Lung (tissue), 11 donors: ENCODE measurements at regions not wholly inside any gene's neighbourhood (a gene's known extent, or its start where the extent isn't known, plus 50 kb on each side); places are given as distances from the start of the nearest gene placed in this dataset.

Experiments used
- ATAC-seq: fragments of 200-7000 bp; cut with Tn5 transposase; one replicate; pipeline ENCODE4 v1.9.1; 2020; ENCODE audit warnings: moderate number of reproducible peaks; ENCODE audit not compliant: insufficient read depth, low FRiP score
- DNase-seq, 3 donors: peaks; one replicate each; pipeline ENCODE4 v3.0.0-alpha.2; 2013 to 2017
- H3K27ac ChIP-seq, 2 donors: one replicate each; pipeline ENCODE4 v1.5.1; 2013; ENCODE audit warnings: mild to moderate bottlenecking in 2 of 2, moderate library complexity in 2 of 2, control low read depth in 1 of 2, inconsistent platforms in 1 of 2, low read depth in 1 of 2, low read length in 1 of 2
- H3K27me3 ChIP-seq, 3 donors: one replicate each; pipeline ENCODE4 v1.5.1; 2013; ENCODE audit warnings: low read length in 2 of 3; ENCODE audit not compliant: control insufficient read depth in 3 of 3, insufficient read depth in 3 of 3
- H3K36me3 ChIP-seq, 4 donors: one replicate each; pipeline ENCODE4 v1.5.1; 2013; ENCODE audit warnings: low read length in 4 of 4, mild to moderate bottlenecking in 1 of 4, moderate library complexity in 1 of 4; ENCODE audit not compliant: control insufficient read depth in 4 of 4, insufficient read depth in 4 of 4
- H3K4me1 ChIP-seq, 5 donors: one replicate each; pipeline ENCODE4 v1.5.1; 2013; ENCODE audit warnings: low read length in 5 of 5, mild to moderate bottlenecking in 2 of 5, moderate library complexity in 1 of 5; ENCODE audit not compliant: control insufficient read depth in 5 of 5, insufficient read depth in 5 of 5
- H3K4me3 ChIP-seq: one replicate; pipeline ENCODE4 v1.5.1; 2013; ENCODE audit warnings: mild to moderate bottlenecking, control low read depth, moderate library complexity
- H3K9ac ChIP-seq, 2 donors: one replicate each; pipeline ENCODE4 v1.5.1; 2013; ENCODE audit warnings: low read length in 2 of 2, control low read depth in 1 of 2; ENCODE audit not compliant: insufficient read depth in 1 of 2
- H3K9me3 ChIP-seq, 4 donors: one replicate each; pipeline ENCODE4 v1.5.1; 2013; ENCODE audit warnings: low read length in 3 of 4, mild to moderate bottlenecking in 1 of 4, moderate library complexity in 1 of 4; ENCODE audit not compliant: control insufficient read depth in 4 of 4, insufficient read depth in 3 of 4
- WGBS, 2 donors: extraction: QIAGEN DNeasy Blood & Tissue Kit; methylation state at CpG; one replicate each; pipeline ENCODE4 v1.1.7; 2013; 5-methylcytosine and 5-hydroxymethylcytosine counted together
- TF ChIP-seq, protein P1 (sequence below): IDR thresholded peaks from 2 replicates; pipeline ENCODE4 v1.5.1; 2012; ENCODE audit warnings: mild to moderate bottlenecking; ENCODE audit errors: control extremely low read depth, extremely low read depth
- donor health status: control.
- donor health status: control.
- donor health status: Bipolar disorder and iron deficiency.
- donor health status: healthy.
- donor health status: DM: yes; HTN: yes; CAD: no.

DNA sequence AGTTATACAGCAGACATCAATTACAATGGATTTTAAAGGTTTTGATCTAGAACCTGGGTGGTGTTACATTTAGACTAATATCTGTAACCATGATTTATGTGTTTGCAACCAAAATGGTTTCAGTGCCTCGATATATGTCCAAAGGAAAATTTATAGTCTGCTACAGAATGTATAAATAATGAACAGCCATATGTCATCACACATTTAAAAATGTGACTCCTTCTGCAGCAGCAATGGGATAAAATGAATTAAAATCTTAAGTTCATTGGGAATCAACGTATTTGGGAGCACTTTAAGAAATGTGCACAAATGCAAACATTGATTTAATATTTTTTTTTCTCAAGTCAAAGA, 610.2 kb downstream of the TMEM114 start:
- Histone ChIP-seq H3K9me3 (peaks cover 0 to 2% (median 0%) of the 10 kb centered on the region in 4 donors), H3K9ac (no peak overlapping the region), H3K4me1 (no peaks in the 10 kb centered on the region), H3K27ac (no peak overlapping the region), H3K27me3 (no peaks in the 10 kb centered on the region), H3K36me3 (no peaks in the 10 kb centered on the region), H3K4me3 (no peak overlapping the region)
- TF ChIP-seq, protein P1, sequence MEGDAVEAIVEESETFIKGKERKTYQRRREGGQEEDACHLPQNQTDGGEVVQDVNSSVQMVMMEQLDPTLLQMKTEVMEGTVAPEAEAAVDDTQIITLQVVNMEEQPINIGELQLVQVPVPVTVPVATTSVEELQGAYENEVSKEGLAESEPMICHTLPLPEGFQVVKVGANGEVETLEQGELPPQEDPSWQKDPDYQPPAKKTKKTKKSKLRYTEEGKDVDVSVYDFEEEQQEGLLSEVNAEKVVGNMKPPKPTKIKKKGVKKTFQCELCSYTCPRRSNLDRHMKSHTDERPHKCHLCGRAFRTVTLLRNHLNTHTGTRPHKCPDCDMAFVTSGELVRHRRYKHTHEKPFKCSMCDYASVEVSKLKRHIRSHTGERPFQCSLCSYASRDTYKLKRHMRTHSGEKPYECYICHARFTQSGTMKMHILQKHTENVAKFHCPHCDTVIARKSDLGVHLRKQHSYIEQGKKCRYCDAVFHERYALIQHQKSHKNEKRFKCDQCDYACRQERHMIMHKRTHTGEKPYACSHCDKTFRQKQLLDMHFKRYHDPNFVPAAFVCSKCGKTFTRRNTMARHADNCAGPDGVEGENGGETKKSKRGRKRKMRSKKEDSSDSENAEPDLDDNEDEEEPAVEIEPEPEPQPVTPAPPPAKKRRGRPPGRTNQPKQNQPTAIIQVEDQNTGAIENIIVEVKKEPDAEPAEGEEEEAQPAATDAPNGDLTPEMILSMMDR = no peak
- DNase-seq (no peak), ATAC-seq (no peak)
- WGBS, 2 donors = 50 to 57% methylated on average over 2 of the region's 2 CpGs

DNA sequence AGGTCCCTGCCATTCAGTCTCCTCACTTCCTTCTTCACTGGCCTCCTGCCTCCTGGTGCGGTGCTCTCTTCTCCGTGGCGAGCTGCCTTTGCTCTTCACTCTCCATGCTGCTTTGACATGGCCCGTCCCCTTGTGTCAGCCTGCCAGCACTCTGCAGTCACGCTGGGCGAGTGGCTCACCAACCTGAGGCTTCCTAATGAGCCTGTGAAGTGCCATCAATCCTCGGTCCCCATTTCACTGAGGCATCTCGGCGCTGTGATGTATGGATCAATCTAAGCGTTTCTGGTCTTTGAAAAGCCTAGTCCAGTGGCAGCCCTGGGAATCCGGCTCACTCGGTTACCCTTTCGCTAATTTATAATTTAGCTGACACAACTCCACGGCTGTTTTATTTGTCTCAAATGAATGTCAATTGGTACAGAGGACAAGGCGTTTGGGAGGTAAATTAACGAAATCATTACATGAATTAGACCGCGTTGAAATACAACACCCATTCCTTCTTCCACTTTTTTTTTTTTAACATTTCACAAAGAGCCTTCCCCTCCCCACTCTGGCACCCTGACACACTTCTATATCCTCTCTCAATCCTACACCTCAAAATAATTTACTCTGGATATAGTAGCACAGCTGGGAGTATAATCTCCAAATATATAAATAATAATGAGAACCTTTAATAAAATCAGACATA, 610.7 kb downstream of the TMEM114 start:
- no peaks in the 10 kb centered on the region for H3K27me3 ChIP-seq
- H3K36me3 ChIP-seq = no peaks in the 10 kb centered on the region
- ATAC-seq = no peak
- WGBS, 2 donors = 75 to 76% methylated on average over 18 of the region's 18 CpGs
- no peaks in the 10 kb centered on the region for H3K4me1 ChIP-seq
- H3K27ac ChIP-seq = no peak overlapping the region
- H3K9me3 ChIP-seq = peaks cover 0 to 2% (median 0%) of the 10 kb centered on the region in 4 donors
- H3K4me3 ChIP-seq = no peak overlapping the region
- H3K9ac ChIP-seq = no peak overlapping the region
- TF ChIP-seq, protein P1 = no peak
- DNase-seq = no peak

DNA sequence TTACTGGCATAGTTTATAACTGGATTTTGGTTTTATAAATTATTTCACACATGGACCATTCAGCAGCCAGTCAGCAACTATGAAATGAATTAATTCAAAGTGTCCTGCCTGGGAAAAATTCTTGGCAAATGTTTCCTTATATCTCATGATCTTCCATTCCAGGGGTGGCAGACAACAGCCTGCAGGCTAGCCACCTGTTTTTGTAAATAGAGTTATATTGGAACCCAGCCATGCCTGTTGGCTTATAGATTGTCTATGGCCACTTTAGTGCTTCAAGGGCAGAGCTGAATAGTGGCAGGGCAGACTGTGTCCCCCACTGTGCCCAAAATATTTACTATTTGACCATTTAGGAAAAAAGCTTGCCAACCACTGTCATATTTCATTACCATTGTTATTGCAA, 613.7 kb downstream of the TMEM114 start:
- peaks cover 0 to 5% (median 0%) of the 10 kb centered on the region in 4 donors for H3K9me3 ChIP-seq
- no peak overlapping the region for H3K27ac ChIP-seq
- no peaks in the 10 kb centered on the region for H3K36me3 ChIP-seq
- no peaks in the 10 kb centered on the region for H3K27me3 ChIP-seq
- no peak overlapping the region for H3K4me3 ChIP-seq
- no peak overlapping the region for H3K9ac ChIP-seq
- no peak for DNase-seq
- TF ChIP-seq, protein P1 = no peak
- no peak for ATAC-seq
- H3K4me1 ChIP-seq = no peaks in the 10 kb centered on the region

DNA sequence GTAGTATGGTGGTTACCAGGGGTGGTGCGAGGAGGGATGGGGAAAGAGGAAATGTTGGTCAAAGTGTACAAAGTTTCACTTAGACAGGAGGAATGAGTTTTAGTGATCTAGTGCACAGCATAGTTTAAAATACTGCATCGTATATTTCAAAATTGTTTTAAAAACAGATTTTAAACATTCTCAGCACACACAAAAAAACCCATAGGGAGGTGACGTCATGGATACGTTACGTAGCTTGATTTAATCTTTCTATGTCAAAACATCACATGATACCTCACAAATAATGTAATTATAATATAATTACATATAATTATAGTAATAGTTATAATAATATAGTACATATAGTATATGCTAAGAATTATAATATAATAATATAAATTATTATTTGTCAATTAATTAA, 614.2 kb downstream of the TMEM114 start:
- no peak overlapping the region for H3K4me3 ChIP-seq
- H3K9ac ChIP-seq = no peak overlapping the region
- ATAC-seq (no peak), DNase-seq (no peak)
- no peaks in the 10 kb centered on the region for H3K27me3 ChIP-seq
- H3K9me3 ChIP-seq = peaks cover 0 to 5% (median 0%) of the 10 kb centered on the region in 4 donors
- no peaks in the 10 kb centered on the region for H3K4me1 ChIP-seq
- TF ChIP-seq, protein P1 = no peak
- no peak overlapping the region for H3K27ac ChIP-seq
- H3K36me3 ChIP-seq = no peaks in the 10 kb centered on the region
- 90 to 92% methylated on average over 5 of the region's 5 CpGs for WGBS, 2 donors
